CD14-positive monocyte (primary cell): ENCODE measurements at regions not wholly inside any gene's neighbourhood (a gene's known extent, or its start where the extent isn't known, plus 50 kb on each side); places are given as distances from the start of the nearest gene placed in this dataset.

ENCODE experiments used
- DNase-seq, 3 donors: peaks; one replicate each; pipeline ENCODE4 v3.0.0-alpha.2; 2011 to 2022
- H2AFZ ChIP-seq: 2 replicates; pipeline ENCODE4 v1.6.0; 2012; ENCODE audit warnings: mild to moderate bottlenecking, low read depth, low read length, inconsistent platforms; ENCODE audit not compliant: insufficient read depth, poor library complexity, severe bottlenecking
- H3K27ac ChIP-seq, 2 donors: 1 replicate in 1 of 2; 2 replicates in 1 of 2; pipeline ENCODE4 v1.5.1; 2012 to 2013; ENCODE audit warnings: low read length in 2 of 2, control low read depth in 1 of 2, inconsistent platforms in 1 of 2, low read depth in 1 of 2, mild to moderate bottlenecking in 1 of 2
- H3K27me3 ChIP-seq, 2 donors: one replicate each; pipeline versions ENCODE4 v1.6.0 to v1.6.1; 2011 to 2013; ENCODE audit warnings: low read length in 2 of 2; ENCODE audit not compliant: control insufficient read depth in 2 of 2, insufficient read depth in 2 of 2
- H3K36me3 ChIP-seq, 2 donors: replicated peaks in 1 of 2; 1 replicate in 1 of 2; 2 replicates in 1 of 2; pipeline versions ENCODE4 v1.5.1 to v1.6.1; 2012 to 2013; ENCODE audit warnings: low read length in 2 of 2, control low read depth in 1 of 2, inconsistent platforms in 1 of 2, mild to moderate bottlenecking in 1 of 2; ENCODE audit not compliant: insufficient read depth in 2 of 2, control insufficient read depth in 1 of 2
- H3K4me1 ChIP-seq, 2 donors: 1 replicate in 1 of 2; 2 replicates in 1 of 2; pipeline versions ENCODE4 v1.5.1 to v1.6.1; 2012 to 2013; ENCODE audit warnings: low read length in 2 of 2, control low read depth in 1 of 2, inconsistent platforms in 1 of 2, mild to moderate bottlenecking in 1 of 2, moderate library complexity in 1 of 2; ENCODE audit not compliant: insufficient read depth in 2 of 2, control insufficient read depth in 1 of 2
- H3K4me2 ChIP-seq: replicated peaks from 2 replicates; pipeline ENCODE3; 2012; ENCODE audit warnings: low read length, moderate library complexity, mild to moderate bottlenecking; ENCODE audit not compliant: poor library complexity, severe bottlenecking; ENCODE audit errors: extremely low read depth
- H3K4me3 ChIP-seq, 3 experiments: fragments of 200-600 bp in 1 of 3; sonication (generic) in 1 of 3; replicated peaks in 1 of 3; 1 replicate in 2 of 3; 2 replicates in 1 of 3; pipeline ENCODE4 v1.5.1; 2011 to 2013; ENCODE audit warnings: low read length in 3 of 3, mild to moderate bottlenecking in 3 of 3, control low read depth in 2 of 3, low read depth in 2 of 3, inconsistent platforms in 1 of 3, moderate library complexity in 1 of 3
- H3K79me2 ChIP-seq: 2 replicates; pipeline ENCODE4 v1.6.0; 2012; ENCODE audit warnings: mild to moderate bottlenecking, control low read depth, inconsistent platforms, low read length, moderate library complexity; ENCODE audit not compliant: insufficient read depth
- H3K9ac ChIP-seq: 2 replicates; pipeline ENCODE4 v1.6.0; 2017; ENCODE audit warnings: low read length, mild to moderate bottlenecking; ENCODE audit not compliant: insufficient read depth, poor library complexity, severe bottlenecking
- H3K9me3 ChIP-seq, 2 donors: replicated peaks in 1 of 2; 1 replicate in 1 of 2; 2 replicates in 1 of 2; pipeline versions ENCODE4 v1.5.1 to v1.6.1; 2012 to 2013; ENCODE audit warnings: low read length in 2 of 2, control low read depth in 1 of 2; ENCODE audit not compliant: control insufficient read depth in 1 of 2, insufficient read depth in 1 of 2
- H4K20me1 ChIP-seq: 2 replicates; pipeline ENCODE4 v1.6.0; 2012; ENCODE audit warnings: mild to moderate bottlenecking, low read length, control low read depth, moderate library complexity; ENCODE audit not compliant: insufficient read depth
- H3K27ac Mint-ChIP-seq, 7 donors: one replicate each; pipeline ENCODE4 v1.8.0; 2020; ENCODE audit warnings: mild to moderate bottlenecking in 7 of 7, mixed read lengths in 7 of 7, moderate library complexity in 6 of 7, inconsistent platforms in 2 of 7
- H3K27me3 Mint-ChIP-seq, 3 donors: one replicate each; pipeline ENCODE4 v1.8.0; 2021 to 2022; ENCODE audit warnings: low read depth in 3 of 3, mild to moderate bottlenecking in 3 of 3, mixed read lengths in 3 of 3, moderate library complexity in 3 of 3, inconsistent platforms in 1 of 3
- H3K36me3 Mint-ChIP-seq, 2 donors: one replicate each; pipeline ENCODE4 v1.8.0; 2020; ENCODE audit warnings: mixed read lengths in 2 of 2, inconsistent platforms in 1 of 2, mild to moderate bottlenecking in 1 of 2
- H3K4me1 Mint-ChIP-seq: one replicate; pipeline ENCODE4 v1.8.0; 2020; ENCODE audit warnings: mild to moderate bottlenecking, mixed read lengths
- H3K4me3 Mint-ChIP-seq, 2 donors: one replicate each; pipeline ENCODE4 v1.8.0; 2020; ENCODE audit warnings: mild to moderate bottlenecking in 2 of 2, mixed read lengths in 2 of 2, moderate library complexity in 1 of 2
- H3K9me3 Mint-ChIP-seq, 7 donors: one replicate each; pipeline ENCODE4 v1.8.0; 2020 to 2022; ENCODE audit warnings: mixed read lengths in 7 of 7, mild to moderate bottlenecking in 6 of 7, moderate library complexity in 6 of 7, inconsistent platforms in 2 of 7
- WGBS: methylation state at CpG from one replicate; pipeline ENCODE4 v1.1.5; 2013; ENCODE audit warnings: missing lambda C conversion rate; ENCODE audit not compliant: insufficient coverage; 5-methylcytosine and 5-hydroxymethylcytosine counted together
- intact Hi-C, 2 donors: fragments of 100-400 bp; cut with micrococcal nuclease; formaldehyde crosslinking; loops; one replicate each; pipeline versions ENCODE4 v1.15.0 to v1.15.1; 2023
- TF ChIP-seq, protein P1 (sequence below): fragments of 200-600 bp; IDR thresholded peaks from one replicate; pipeline ENCODE4 v1.8.0; 2022; ENCODE audit warnings: antibody characterized with exemption, mild to moderate bottlenecking

DNA sequence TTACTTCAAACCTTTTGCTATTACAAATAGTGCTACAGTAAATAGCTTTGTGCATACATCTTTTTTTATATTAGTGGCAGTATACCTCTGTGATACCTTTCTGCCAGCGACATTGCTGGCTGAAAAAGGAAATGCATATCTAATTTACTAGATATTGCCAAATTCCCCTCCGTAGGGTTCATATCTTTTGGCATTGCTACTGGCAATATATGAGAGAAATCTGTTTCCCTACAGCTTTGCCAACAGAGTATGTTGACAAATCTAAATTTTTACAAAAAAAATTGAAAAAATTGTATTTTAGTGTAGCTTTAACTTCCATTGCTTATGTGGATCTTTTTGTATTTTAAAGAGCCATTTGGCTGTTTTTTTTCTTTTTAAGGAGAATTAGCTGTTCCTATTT, 426.7 kb downstream of the TRIB2 start:
- Mint-ChIP-seq H3K4me1 (no peaks in the 10 kb centered on the region), H3K9me3 (peaks cover 0 to 7% (median 2%) of the 10 kb centered on the region in 7 donors), H3K36me3 (no peaks in the 10 kb centered on the region), H3K4me3 (no peak overlapping the region), H3K27me3 (no peaks in the 10 kb centered on the region), H3K27ac (no peak overlapping the region)
- no peaks in the 10 kb centered on the region for H4K20me1 ChIP-seq
- H3K27ac ChIP-seq, result no peak overlapping the region
- no CpG with 5 or more reads among the region's 2 CpGs for WGBS
- intact Hi-C loops, result no loop called here
- H3K27me3 ChIP-seq, result no peaks in the 10 kb centered on the region
- H3K9me3 ChIP-seq, result no peaks in the 10 kb centered on the region
- no peak for DNase-seq
- no peak overlapping the region for H3K9ac ChIP-seq
- TF ChIP-seq, protein P1, sequence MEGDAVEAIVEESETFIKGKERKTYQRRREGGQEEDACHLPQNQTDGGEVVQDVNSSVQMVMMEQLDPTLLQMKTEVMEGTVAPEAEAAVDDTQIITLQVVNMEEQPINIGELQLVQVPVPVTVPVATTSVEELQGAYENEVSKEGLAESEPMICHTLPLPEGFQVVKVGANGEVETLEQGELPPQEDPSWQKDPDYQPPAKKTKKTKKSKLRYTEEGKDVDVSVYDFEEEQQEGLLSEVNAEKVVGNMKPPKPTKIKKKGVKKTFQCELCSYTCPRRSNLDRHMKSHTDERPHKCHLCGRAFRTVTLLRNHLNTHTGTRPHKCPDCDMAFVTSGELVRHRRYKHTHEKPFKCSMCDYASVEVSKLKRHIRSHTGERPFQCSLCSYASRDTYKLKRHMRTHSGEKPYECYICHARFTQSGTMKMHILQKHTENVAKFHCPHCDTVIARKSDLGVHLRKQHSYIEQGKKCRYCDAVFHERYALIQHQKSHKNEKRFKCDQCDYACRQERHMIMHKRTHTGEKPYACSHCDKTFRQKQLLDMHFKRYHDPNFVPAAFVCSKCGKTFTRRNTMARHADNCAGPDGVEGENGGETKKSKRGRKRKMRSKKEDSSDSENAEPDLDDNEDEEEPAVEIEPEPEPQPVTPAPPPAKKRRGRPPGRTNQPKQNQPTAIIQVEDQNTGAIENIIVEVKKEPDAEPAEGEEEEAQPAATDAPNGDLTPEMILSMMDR, result no peak
- H3K4me2 ChIP-seq, result no peak overlapping the region
- no peak overlapping the region for H2AFZ ChIP-seq
- no peaks in the 10 kb centered on the region for H3K36me3 ChIP-seq
- H3K79me2 ChIP-seq, result no peaks in the 10 kb centered on the region
- no peaks in the 10 kb centered on the region for H3K4me1 ChIP-seq
- no peak overlapping the region for H3K4me3 ChIP-seq

DNA sequence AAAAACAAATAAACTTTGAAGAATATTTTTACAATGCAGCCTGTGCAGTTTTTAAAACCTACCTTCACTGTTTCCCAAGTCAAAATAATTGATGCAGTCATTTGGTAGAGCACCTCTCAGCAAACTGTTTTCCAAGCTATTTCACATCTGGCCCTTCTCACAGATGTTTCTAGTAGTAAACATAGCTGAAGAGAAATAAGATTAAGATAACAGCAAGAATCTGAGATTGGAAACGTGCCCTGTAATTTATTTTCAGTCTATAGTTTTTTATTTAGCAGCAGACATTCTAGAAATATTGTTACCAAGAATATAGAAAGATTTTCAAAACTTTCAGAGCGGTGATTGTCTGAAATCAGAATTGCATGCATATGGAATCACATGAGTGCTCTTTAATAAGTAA, 440.2 kb downstream of the TRIB2 start:
- Mint-ChIP-seq H3K4me1 (no peaks in the 10 kb centered on the region), H3K9me3 (peaks cover 0 to 6% (median 2%) of the 10 kb centered on the region in 7 donors)

More for the DNA sequence above, 440.2 kb downstream of the TRIB2 start:
- H3K36me3 Mint-ChIP-seq, result no peaks in the 10 kb centered on the region
- H3K27me3 ChIP-seq, result no peaks in the 10 kb centered on the region
- no CpG with 5 or more reads among the region's 2 CpGs for WGBS
- H3K79me2 ChIP-seq, result no peaks in the 10 kb centered on the region
- no peak for DNase-seq
- H3K4me3 ChIP-seq, result no peak overlapping the region
- H3K9ac ChIP-seq, result no peak overlapping the region
- intact Hi-C loops, result no loop called here
- no peak overlapping the region for H3K4me2 ChIP-seq
- H3K27ac ChIP-seq, result no peak overlapping the region
- no peaks in the 10 kb centered on the region for H3K4me1 ChIP-seq
- no peak overlapping the region for H3K4me3 Mint-ChIP-seq
- no peak overlapping the region for H2AFZ ChIP-seq
- TF ChIP-seq, protein P1, result no peak
- H3K27me3 Mint-ChIP-seq, result no peaks in the 10 kb centered on the region
- no peaks in the 10 kb centered on the region for H4K20me1 ChIP-seq
- peaks cover 0 to 3% of the 10 kb centered on the region in 2 donors for H3K9me3 ChIP-seq
- H3K27ac Mint-ChIP-seq, result no peak overlapping the region
- no peaks in the 10 kb centered on the region for H3K36me3 ChIP-seq
